CD4-positive, CD25-positive, alpha-beta regulatory T cell (primary cell): ENCODE measurements at regions not wholly inside any gene's neighbourhood (a gene's known extent, or its start where the extent isn't known, plus 50 kb on each side); places are given as distances from the start of the nearest gene placed in this dataset.

Experiments used
- ATAC-seq, 2 donors: fragments of 150-1000 bp; cut with Tn5 transposase; one replicate each; pipeline ENCODE4 v1.10.0; 2021; ENCODE audit warnings: low read depth in 2 of 2, moderate number of reproducible peaks in 2 of 2, moderate library complexity in 1 of 2
- DNase-seq, 3 donors: peaks; one replicate each; pipeline versions ENCODE4 v3.0.0 to v3.0.0-alpha.2; 2012 to 2022; ENCODE audit warnings: mixed read lengths in 1 of 3
- H3K27ac ChIP-seq: one replicate; pipeline ENCODE4 v1.7.0; 2013; ENCODE audit warnings: mild to moderate bottlenecking, low read length; ENCODE audit not compliant: insufficient read depth, poor library complexity, severe bottlenecking
- H3K27me3 ChIP-seq: one replicate; pipeline ENCODE4 v1.7.0; 2013; ENCODE audit warnings: low read length; ENCODE audit not compliant: control insufficient read depth, insufficient read depth
- H3K36me3 ChIP-seq: one replicate; pipeline ENCODE4 v1.7.0; 2013; ENCODE audit warnings: mild to moderate bottlenecking, low read length, moderate library complexity; ENCODE audit not compliant: control insufficient read depth, insufficient read depth
- H3K4me1 ChIP-seq: 2 replicates; pipeline ENCODE4 v1.7.0; 2013; ENCODE audit warnings: mild to moderate bottlenecking, low read length; ENCODE audit not compliant: insufficient read depth, control insufficient read depth, poor library complexity, severe bottlenecking
- H3K4me3 ChIP-seq: one replicate; pipeline ENCODE4 v1.7.0; 2013; ENCODE audit warnings: low read depth, mild to moderate bottlenecking, low read length, moderate library complexity
- H3K9me3 ChIP-seq, 2 experiments: 1 replicate in 1 of 2; 2 replicates in 1 of 2; pipeline ENCODE4 v1.7.0; 2013; ENCODE audit warnings: low read length in 2 of 2, mild to moderate bottlenecking in 1 of 2, moderate library complexity in 1 of 2; ENCODE audit not compliant: control insufficient read depth in 2 of 2
- H3K27ac Mint-ChIP-seq, 3 donors: one replicate each; pipeline ENCODE4 v1.8.0; 2020 to 2022; ENCODE audit warnings: mild to moderate bottlenecking in 3 of 3, mixed read lengths in 3 of 3, moderate library complexity in 2 of 3
- H3K27me3 Mint-ChIP-seq: one replicate; pipeline ENCODE4 v1.8.0; 2022; ENCODE audit warnings: mild to moderate bottlenecking, mixed read lengths
- H3K36me3 Mint-ChIP-seq: one replicate; pipeline ENCODE4 v1.8.0; 2020; ENCODE audit warnings: mixed read lengths
- H3K4me1 Mint-ChIP-seq, 4 donors: one replicate each; pipeline ENCODE4 v1.8.0; 2020 to 2022; ENCODE audit warnings: mixed read lengths in 4 of 4, mild to moderate bottlenecking in 1 of 4
- H3K4me3 Mint-ChIP-seq, 4 donors: one replicate each; pipeline ENCODE4 v1.8.0; 2020 to 2022; ENCODE audit warnings: mild to moderate bottlenecking in 4 of 4, mixed read lengths in 4 of 4, moderate library complexity in 3 of 4
- H3K9me3 Mint-ChIP-seq, 7 donors: one replicate each; pipeline ENCODE4 v1.8.0; 2020 to 2022; ENCODE audit warnings: mixed read lengths in 7 of 7, mild to moderate bottlenecking in 3 of 7, moderate library complexity in 2 of 7

- DNase-seq: no peak
Observed at GRCh38 chr3:124577494-124578167, 152.6 kb upstream of the UMPS start.

GRCh38 chr3:124579641-124580040 lies 150.6 kb upstream of the UMPS start:
- Histone ChIP-seq H3K4me1 (peaks cover 6% of the 10 kb centered on the region), H3K9me3 (no peaks in the 10 kb centered on the region), H3K27me3 (peaks cover 2% of the 10 kb centered on the region), H3K27ac (no peak overlapping the region), H3K4me3 (no peak overlapping the region), H3K36me3 (no peaks in the 10 kb centered on the region)
- H3K9me3 Mint-ChIP-seq: peaks cover 0 to 2% (median 0%) of the 10 kb centered on the region in 7 donors
- H3K4me1 Mint-ChIP-seq: peaks cover 0 to 28% (median 13%) of the 10 kb centered on the region in 4 donors
- peaks cover 20% of the 10 kb centered on the region for H3K27me3 Mint-ChIP-seq
- no peak overlapping the region for H3K27ac Mint-ChIP-seq
- H3K36me3 Mint-ChIP-seq: no peaks in the 10 kb centered on the region
- no peak for DNase-seq
- H3K4me3 Mint-ChIP-seq: no peak overlapping the region
- ATAC-seq: no peak

More at GRCh38 chr3:124577494-124578167, 152.6 kb upstream of the UMPS start:
- Mint-ChIP-seq H3K27me3 (peaks cover 11% of the 10 kb centered on the region), H3K27ac (no peak overlapping the region), H3K36me3 (no peaks in the 10 kb centered on the region), H3K4me1 (peaks cover 0 to 12% (median 5%) of the 10 kb centered on the region in 4 donors), H3K4me3 (no peak overlapping the region), H3K9me3 (peaks cover 0 to 2% (median 0%) of the 10 kb centered on the region in 7 donors)
- Histone ChIP-seq H3K4me3 (no peak overlapping the region), H3K9me3 (no peaks in the 10 kb centered on the region), H3K4me1 (no peaks in the 10 kb centered on the region), H3K36me3 (no peaks in the 10 kb centered on the region), H3K27me3 (peaks cover 2% of the 10 kb centered on the region), H3K27ac (no peak overlapping the region)
- ATAC-seq: no peak

GRCh38 chr3:124582196-124582595 lies 148.1 kb upstream of the UMPS start:
- Mint-ChIP-seq H3K27me3 (peaks cover 27% of the 10 kb centered on the region), H3K27ac (peak overlapping the region; percentile 48 to 69 (median 50)), H3K4me1 (peaks cover 9 to 46% (median 21%) of the 10 kb centered on the region in 4 donors), H3K4me3 (peak overlapping the region; percentile 17 to 40 (median 29)), H3K9me3 (peaks cover 0 to 2% (median 0%) of the 10 kb centered on the region in 7 donors), H3K36me3 (no peaks in the 10 kb centered on the region)
- no peak overlapping the region for H3K4me3 ChIP-seq
- ATAC-seq: no peak
- H3K27ac ChIP-seq: no peak overlapping the region
- peak in 2 of 3 donors; percentile 20 to 37 for DNase-seq
- no peaks in the 10 kb centered on the region for H3K36me3 ChIP-seq
- peaks cover 21% of the 10 kb centered on the region for H3K4me1 ChIP-seq
- H3K9me3 ChIP-seq: no peaks in the 10 kb centered on the region
- H3K27me3 ChIP-seq: peaks cover 6% of the 10 kb centered on the region

- Histone ChIP-seq H3K27ac (no peak overlapping the region), H3K4me3 (no peak overlapping the region), H3K36me3 (no peaks in the 10 kb centered on the region), H3K9me3 (no peaks in the 10 kb centered on the region), H3K4me1 (peaks cover 21% of the 10 kb centered on the region), H3K27me3 (peaks cover 6% of the 10 kb centered on the region)
- Mint-ChIP-seq H3K36me3 (peaks cover 1% of the 10 kb centered on the region), H3K4me1 (peaks cover 9 to 50% (median 21%) of the 10 kb centered on the region in 4 donors), H3K4me3 (peak overlapping the region; percentile 17 to 40 (median 32)), H3K27ac (peak overlapping the region; percentile 71 to 97 (median 84)), H3K9me3 (peaks cover 0 to 2% (median 0%) of the 10 kb centered on the region in 7 donors), H3K27me3 (peaks cover 27% of the 10 kb centered on the region)
- no peak for ATAC-seq
- no peak for DNase-seq
Observed at GRCh38 chr3:124582621-124583395, 147.4 kb upstream of the UMPS start.

GRCh38 chr3:124584245-124584551 lies 146.1 kb upstream of the UMPS start:
- H3K4me3 ChIP-seq: peak overlapping the region; percentile 63
- ATAC-seq (peak; percentile 72 to 80), DNase-seq (peak in 2 of 3 donors; percentile 63 to 84)
- peaks cover 6% of the 10 kb centered on the region for H3K27me3 ChIP-seq
- H3K4me1 ChIP-seq: peaks cover 21% of the 10 kb centered on the region
- no peaks in the 10 kb centered on the region for H3K36me3 ChIP-seq
- Mint-ChIP-seq H3K27ac (peak overlapping the region; percentile 57 to 88 (median 84)), H3K4me1 (peaks cover 9 to 60% (median 24%) of the 10 kb centered on the region in 4 donors), H3K36me3 (peaks cover 6% of the 10 kb centered on the region), H3K27me3 (peaks cover 27% of the 10 kb centered on the region), H3K4me3 (peak overlapping the region; percentile 81 to 93 (median 84)), H3K9me3 (peaks cover 0 to 2% (median 0%) of the 10 kb centered on the region in 7 donors)
- H3K9me3 ChIP-seq: no peaks in the 10 kb centered on the region
- H3K27ac ChIP-seq: no peak overlapping the region

- peaks cover 6% of the 10 kb centered on the region for H3K27me3 ChIP-seq
- H3K27me3 Mint-ChIP-seq: peaks cover 27% of the 10 kb centered on the region
- H3K4me1 Mint-ChIP-seq: peaks cover 9 to 64% (median 24%) of the 10 kb centered on the region in 4 donors
- H3K27ac ChIP-seq: no peak overlapping the region
- H3K36me3 ChIP-seq: no peaks in the 10 kb centered on the region
- H3K9me3 Mint-ChIP-seq: peaks cover 0 to 1% (median 0%) of the 10 kb centered on the region in 7 donors
- DNase-seq (peak in 2 of 3 donors; percentile 27 to 55), ATAC-seq (peak; percentile 63 to 65)
- H3K27ac Mint-ChIP-seq: peak overlapping the region; percentile 83 to 95 (median 84)
- H3K4me3 ChIP-seq: peak overlapping the region; percentile 77
- H3K4me1 ChIP-seq: peaks cover 21% of the 10 kb centered on the region
- no peaks in the 10 kb centered on the region for H3K9me3 ChIP-seq
- H3K36me3 Mint-ChIP-seq: peaks cover 7% of the 10 kb centered on the region
- H3K4me3 Mint-ChIP-seq: peak overlapping the region; percentile 82 to 93 (median 89)
Observed at GRCh38 chr3:124584552-124585391, 145.5 kb upstream of the UMPS start.
